ENCODE measurements at regions not wholly inside any gene's neighbourhood (a gene's known extent, or its start where the extent isn't known, plus 50 kb on each side); places are given as distances from the start of the nearest gene placed in this dataset.

DNA sequence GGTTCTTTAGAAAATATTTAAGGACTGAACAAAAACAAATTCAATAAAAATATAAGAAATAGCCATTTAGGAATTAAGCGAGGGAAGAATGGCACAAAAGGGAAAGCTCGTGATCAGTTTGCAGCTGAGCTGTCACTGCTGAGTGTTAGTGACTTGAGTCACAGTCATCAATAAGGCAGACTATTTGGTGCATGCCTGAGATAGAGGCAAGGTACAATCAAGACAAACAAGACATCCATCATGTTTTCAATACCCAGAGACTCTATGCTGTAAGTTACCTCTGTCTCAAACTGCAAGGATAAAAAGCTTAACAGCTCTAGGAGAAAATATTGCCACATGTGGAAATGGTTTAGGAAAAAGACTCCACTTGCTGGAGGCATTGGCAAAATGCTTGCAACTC, 426.4 kb upstream of the TYRP1 start:
- TF ChIP-seq, protein P1, sequence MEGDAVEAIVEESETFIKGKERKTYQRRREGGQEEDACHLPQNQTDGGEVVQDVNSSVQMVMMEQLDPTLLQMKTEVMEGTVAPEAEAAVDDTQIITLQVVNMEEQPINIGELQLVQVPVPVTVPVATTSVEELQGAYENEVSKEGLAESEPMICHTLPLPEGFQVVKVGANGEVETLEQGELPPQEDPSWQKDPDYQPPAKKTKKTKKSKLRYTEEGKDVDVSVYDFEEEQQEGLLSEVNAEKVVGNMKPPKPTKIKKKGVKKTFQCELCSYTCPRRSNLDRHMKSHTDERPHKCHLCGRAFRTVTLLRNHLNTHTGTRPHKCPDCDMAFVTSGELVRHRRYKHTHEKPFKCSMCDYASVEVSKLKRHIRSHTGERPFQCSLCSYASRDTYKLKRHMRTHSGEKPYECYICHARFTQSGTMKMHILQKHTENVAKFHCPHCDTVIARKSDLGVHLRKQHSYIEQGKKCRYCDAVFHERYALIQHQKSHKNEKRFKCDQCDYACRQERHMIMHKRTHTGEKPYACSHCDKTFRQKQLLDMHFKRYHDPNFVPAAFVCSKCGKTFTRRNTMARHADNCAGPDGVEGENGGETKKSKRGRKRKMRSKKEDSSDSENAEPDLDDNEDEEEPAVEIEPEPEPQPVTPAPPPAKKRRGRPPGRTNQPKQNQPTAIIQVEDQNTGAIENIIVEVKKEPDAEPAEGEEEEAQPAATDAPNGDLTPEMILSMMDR (conservative IDR thresholded peaks at IDR 0.05; ENCODE audit: low read depth, low read length) = no peak
- TF ChIP-seq EZH2 (IDR thresholded peaks at IDR 0.05; ENCODE audit: borderline replicate concordance, low read depth, low read length, poor library complexity, severe bottlenecking) = no peak
